ENCODE measurements at regions not wholly inside any gene's neighbourhood (a gene's known extent, or its start where the extent isn't known, plus 50 kb on each side); places are given as distances from the start of the nearest gene placed in this dataset.

DNA sequence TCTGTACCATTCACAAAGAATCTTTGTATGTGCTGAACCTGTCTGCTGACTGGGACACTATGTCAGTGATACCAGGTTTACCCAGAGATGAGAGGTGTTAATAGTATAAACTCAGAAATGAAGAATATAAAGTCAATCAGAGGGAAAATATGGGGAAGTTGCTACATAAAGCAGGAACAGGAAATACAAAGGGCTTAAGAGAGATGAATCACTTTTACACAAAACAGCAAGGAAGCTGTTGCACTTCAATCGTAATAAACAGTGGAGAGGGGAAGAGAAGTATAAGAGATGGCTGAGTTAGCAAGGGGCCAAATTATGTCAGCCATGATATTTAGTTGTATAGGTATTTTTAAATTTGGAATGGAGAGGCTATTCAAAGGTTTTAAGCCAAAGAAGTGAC lies 890.2 kb upstream of the NCAM2 start:
- TF ChIP-seq TCF7L2 (IDR thresholded peaks at IDR 0.05; ENCODE audit: low read depth, low read length) (no peak), POLR2AphosphoS5 (IDR thresholded peaks at IDR 0.05; ENCODE audit: low read depth, low read length) (no peak), SIN3A (IDR thresholded peaks at IDR 0.05; ENCODE audit: borderline replicate concordance, insufficient read depth, low read depth, low read length) (no peak)
- TF ChIP-seq, protein P1, sequence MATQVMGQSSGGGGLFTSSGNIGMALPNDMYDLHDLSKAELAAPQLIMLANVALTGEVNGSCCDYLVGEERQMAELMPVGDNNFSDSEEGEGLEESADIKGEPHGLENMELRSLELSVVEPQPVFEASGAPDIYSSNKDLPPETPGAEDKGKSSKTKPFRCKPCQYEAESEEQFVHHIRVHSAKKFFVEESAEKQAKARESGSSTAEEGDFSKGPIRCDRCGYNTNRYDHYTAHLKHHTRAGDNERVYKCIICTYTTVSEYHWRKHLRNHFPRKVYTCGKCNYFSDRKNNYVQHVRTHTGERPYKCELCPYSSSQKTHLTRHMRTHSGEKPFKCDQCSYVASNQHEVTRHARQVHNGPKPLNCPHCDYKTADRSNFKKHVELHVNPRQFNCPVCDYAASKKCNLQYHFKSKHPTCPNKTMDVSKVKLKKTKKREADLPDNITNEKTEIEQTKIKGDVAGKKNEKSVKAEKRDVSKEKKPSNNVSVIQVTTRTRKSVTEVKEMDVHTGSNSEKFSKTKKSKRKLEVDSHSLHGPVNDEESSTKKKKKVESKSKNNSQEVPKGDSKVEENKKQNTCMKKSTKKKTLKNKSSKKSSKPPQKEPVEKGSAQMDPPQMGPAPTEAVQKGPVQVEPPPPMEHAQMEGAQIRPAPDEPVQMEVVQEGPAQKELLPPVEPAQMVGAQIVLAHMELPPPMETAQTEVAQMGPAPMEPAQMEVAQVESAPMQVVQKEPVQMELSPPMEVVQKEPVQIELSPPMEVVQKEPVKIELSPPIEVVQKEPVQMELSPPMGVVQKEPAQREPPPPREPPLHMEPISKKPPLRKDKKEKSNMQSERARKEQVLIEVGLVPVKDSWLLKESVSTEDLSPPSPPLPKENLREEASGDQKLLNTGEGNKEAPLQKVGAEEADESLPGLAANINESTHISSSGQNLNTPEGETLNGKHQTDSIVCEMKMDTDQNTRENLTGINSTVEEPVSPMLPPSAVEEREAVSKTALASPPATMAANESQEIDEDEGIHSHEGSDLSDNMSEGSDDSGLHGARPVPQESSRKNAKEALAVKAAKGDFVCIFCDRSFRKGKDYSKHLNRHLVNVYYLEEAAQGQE (IDR thresholded peaks at IDR 0.05; ENCODE audit: insufficient read depth in 1 of 2, low read depth in 2 of 2, low read length in 1 of 2): no peak
- TF ChIP-seq, protein P2, sequence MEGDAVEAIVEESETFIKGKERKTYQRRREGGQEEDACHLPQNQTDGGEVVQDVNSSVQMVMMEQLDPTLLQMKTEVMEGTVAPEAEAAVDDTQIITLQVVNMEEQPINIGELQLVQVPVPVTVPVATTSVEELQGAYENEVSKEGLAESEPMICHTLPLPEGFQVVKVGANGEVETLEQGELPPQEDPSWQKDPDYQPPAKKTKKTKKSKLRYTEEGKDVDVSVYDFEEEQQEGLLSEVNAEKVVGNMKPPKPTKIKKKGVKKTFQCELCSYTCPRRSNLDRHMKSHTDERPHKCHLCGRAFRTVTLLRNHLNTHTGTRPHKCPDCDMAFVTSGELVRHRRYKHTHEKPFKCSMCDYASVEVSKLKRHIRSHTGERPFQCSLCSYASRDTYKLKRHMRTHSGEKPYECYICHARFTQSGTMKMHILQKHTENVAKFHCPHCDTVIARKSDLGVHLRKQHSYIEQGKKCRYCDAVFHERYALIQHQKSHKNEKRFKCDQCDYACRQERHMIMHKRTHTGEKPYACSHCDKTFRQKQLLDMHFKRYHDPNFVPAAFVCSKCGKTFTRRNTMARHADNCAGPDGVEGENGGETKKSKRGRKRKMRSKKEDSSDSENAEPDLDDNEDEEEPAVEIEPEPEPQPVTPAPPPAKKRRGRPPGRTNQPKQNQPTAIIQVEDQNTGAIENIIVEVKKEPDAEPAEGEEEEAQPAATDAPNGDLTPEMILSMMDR (IDR thresholded peaks at IDR 0.05): no peak
- BruUV-seq (replicated peaks): no TSS peak
- ChIA-PET POLR2A (no interaction called here), CTCF (no interaction called here)
- no peaks in the 10 kb centered on the region for H3K36me3 ChIP-seq (ENCODE audit: control insufficient read depth, insufficient read depth, low read length)
- no peak overlapping the region for H3K27ac ChIP-seq (ENCODE audit: low read length)
- intact Hi-C loops (cut with micrococcal nuclease; ENCODE audit: unreplicated experiment): no loop called here
- in situ Hi-C loops (cut with HindIII; ENCODE audit: low pct_unique_long_range_greater_than_20kb, low sequenced_read_pairs): no loop called here
- H3K9me3 ChIP-seq (ENCODE audit: control insufficient read depth, insufficient read depth, low read depth, low read length): no peaks in the 10 kb centered on the region
- no peaks in the 10 kb centered on the region for H3K27me3 ChIP-seq (ENCODE audit: control insufficient read depth, insufficient read depth, low read length)
- ATAC-seq (no peak), DNase-seq (ENCODE audit: low read depth, low spot score) (no peak)
- H3K4me1 ChIP-seq (ENCODE audit: control insufficient read depth, insufficient read depth, low read length): no peaks in the 10 kb centered on the region
- no peak overlapping the region for H3K4me3 ChIP-seq (ENCODE audit: low read depth in 2 of 2, low read length in 2 of 2)

DNA sequence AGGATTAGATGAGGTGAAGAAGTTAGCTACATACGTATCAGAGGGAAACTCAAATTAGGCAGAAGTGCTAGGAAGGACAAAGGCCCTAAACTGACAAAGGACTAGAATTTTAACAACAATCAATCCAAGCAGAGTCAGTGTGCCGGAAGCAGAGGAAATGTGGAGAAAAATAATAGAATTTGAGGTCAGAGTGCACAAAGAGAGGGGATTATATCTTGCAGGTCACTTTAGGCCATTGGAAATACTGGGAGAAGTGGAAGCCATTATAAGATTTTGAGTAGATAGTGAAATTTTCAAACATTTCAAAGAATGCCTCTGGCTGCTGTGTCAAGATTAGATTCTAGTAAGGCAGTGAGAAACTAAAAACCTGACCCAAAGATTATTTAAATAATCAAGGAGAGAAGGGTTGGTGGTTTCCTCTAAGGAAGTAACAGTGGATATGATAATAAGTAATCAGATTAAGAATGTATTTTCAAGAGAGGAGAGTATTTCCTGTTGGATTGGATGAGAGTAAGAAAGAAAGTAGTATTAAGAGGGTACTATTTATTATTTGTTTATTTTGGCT lies 889.2 kb upstream of the NCAM2 start:
- Histone ChIP-seq H3K27me3 (ENCODE audit: control insufficient read depth, insufficient read depth, low read length) (no peaks in the 10 kb centered on the region), H3K36me3 (ENCODE audit: control insufficient read depth, insufficient read depth, low read length) (no peaks in the 10 kb centered on the region), H3K4me1 (ENCODE audit: control insufficient read depth, insufficient read depth, low read length) (no peaks in the 10 kb centered on the region), H3K9me3 (ENCODE audit: control insufficient read depth, insufficient read depth, low read depth, low read length) (no peaks in the 10 kb centered on the region), H3K27ac (ENCODE audit: low read length) (no peak overlapping the region), H3K4me3 (ENCODE audit: low read depth in 2 of 2, low read length in 2 of 2) (no peak overlapping the region)
- POLR2A ChIA-PET: no interaction called here
- CTCF ChIA-PET: no interaction called here
- no peak for DNase-seq (ENCODE audit: low read depth, low spot score)
- intact Hi-C loops (cut with micrococcal nuclease; ENCODE audit: unreplicated experiment): no loop called here
- no peak for ATAC-seq
- no TSS peak for BruUV-seq (replicated peaks)
- in situ Hi-C loops (cut with HindIII; ENCODE audit: low pct_unique_long_range_greater_than_20kb, low sequenced_read_pairs): no loop called here
- TF ChIP-seq, protein P2 (IDR thresholded peaks at IDR 0.05): no peak
- TF ChIP-seq POLR2AphosphoS5 (IDR thresholded peaks at IDR 0.05; ENCODE audit: low read depth, low read length) (no peak), SIN3A (IDR thresholded peaks at IDR 0.05; ENCODE audit: borderline replicate concordance, insufficient read depth, low read depth, low read length) (no peak), TCF7L2 (IDR thresholded peaks at IDR 0.05; ENCODE audit: low read depth, low read length) (no peak)
- TF ChIP-seq, protein P1 (IDR thresholded peaks at IDR 0.05; ENCODE audit: insufficient read depth in 1 of 2, low read depth in 2 of 2, low read length in 1 of 2): no peak
